DOHH2 (cell line): ENCODE measurements at regions not wholly inside any gene's neighbourhood (a gene's known extent, or its start where the extent isn't known, plus 50 kb on each side); places are given as distances from the start of the nearest gene placed in this dataset.

Source experiments
- H3F3A ChIP-seq: fragments of 200-600 bp; sonication (generic), shearing (Covaris generic); 2 replicates; pipeline ENCODE4 v1.6.0; 2016; ENCODE audit warnings: antibody characterized with exemption, mild to moderate bottlenecking; ENCODE audit not compliant: control insufficient read depth, insufficient read depth
- H3K27ac ChIP-seq: fragments of 200-600 bp; sonication (generic); 2 replicates; pipeline ENCODE4 v1.5.1; 2014; ENCODE audit warnings: low read depth, mild to moderate bottlenecking, low read length, moderate library complexity
- H3K27me3 ChIP-seq: fragments of 200-600 bp; sonication (generic); 2 replicates; pipeline ENCODE4 v1.6.1; 2014; ENCODE audit warnings: mild to moderate bottlenecking, low read length, mixed read lengths; ENCODE audit not compliant: control insufficient read depth
- H3K36me3 ChIP-seq: fragments of 200-600 bp; sonication (generic); 2 replicates; pipeline ENCODE4 v1.6.1; 2014; ENCODE audit warnings: mild to moderate bottlenecking, low read length, moderate library complexity, mixed read lengths; ENCODE audit not compliant: control insufficient read depth
- H3K4me1 ChIP-seq: fragments of 200-600 bp; sonication (generic); 2 replicates; pipeline ENCODE4 v1.6.1; 2014; ENCODE audit warnings: mild to moderate bottlenecking, low read length, mixed read lengths; ENCODE audit not compliant: control insufficient read depth
- H3K4me2 ChIP-seq: fragments of 200-600 bp; sonication (generic); 2 replicates; pipeline ENCODE4 v1.6.0; 2014; ENCODE audit warnings: mild to moderate bottlenecking, low read length, moderate library complexity
- H3K4me3 ChIP-seq: fragments of 200-600 bp; sonication (generic); 2 replicates; pipeline ENCODE4 v1.5.1; 2014; ENCODE audit warnings: mild to moderate bottlenecking, low read length, mixed read lengths
- H3K79me2 ChIP-seq: fragments of 200-600 bp; sonication (generic); 2 replicates; pipeline ENCODE4 v1.6.1; 2014; ENCODE audit warnings: mild to moderate bottlenecking, low read length, mixed read lengths; ENCODE audit not compliant: control insufficient read depth
- H3K9me2 ChIP-seq: fragments of 200-600 bp; sonication (generic); replicated peaks from 2 replicates; pipeline ENCODE4 v1.6.1; 2014; ENCODE audit warnings: mild to moderate bottlenecking, low read length, mixed read lengths; ENCODE audit not compliant: control insufficient read depth
- H3K9me3 ChIP-seq: fragments of 200-600 bp; sonication (generic); 2 replicates; pipeline ENCODE4 v1.6.1; 2014; ENCODE audit warnings: antibody characterized with exemption, low read length, mixed read lengths; ENCODE audit not compliant: control insufficient read depth, insufficient read depth
- H4K20me1 ChIP-seq: fragments of 200-600 bp; sonication (generic); 2 replicates; pipeline ENCODE4 v1.6.0; 2014; ENCODE audit warnings: low read depth, mild to moderate bottlenecking, antibody characterized with exemption, low read length, moderate library complexity; ENCODE audit not compliant: control insufficient read depth, insufficient read depth
- CTCF ChIP-seq: fragments of 200-600 bp; sonication (generic); IDR thresholded peaks from one replicate; pipeline ENCODE4 v1.5.1; 2014; ENCODE audit warnings: antibody characterized with exemption, mild to moderate bottlenecking, low read depth, low read length; ENCODE audit not compliant: poor library complexity, severe bottlenecking
- EZH2phosphoT487 ChIP-seq: fragments of 200-600 bp; sonication (generic); IDR thresholded peaks from 2 replicates; pipeline ENCODE4 v1.6.1; 2017; ENCODE audit warnings: borderline replicate concordance, mild to moderate bottlenecking, antibody characterized with exemption, low read length, moderate library complexity, mixed read lengths

DNA sequence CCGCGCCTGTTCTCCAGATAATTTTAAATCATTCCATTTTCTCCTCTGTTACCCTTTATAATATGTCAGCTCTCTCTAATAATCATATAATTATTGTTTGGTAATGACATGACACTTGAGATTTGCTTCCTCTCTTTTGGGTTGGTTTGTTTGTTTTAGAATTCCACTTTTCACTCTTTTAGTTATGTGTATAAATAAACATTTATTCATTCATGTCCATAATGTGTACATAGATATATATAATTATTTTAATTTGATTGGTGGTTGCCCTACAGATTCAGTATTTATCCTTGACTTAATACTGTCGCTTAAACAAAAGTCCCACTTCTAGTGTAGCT, 93.4 kb upstream of the FMN2 start:
- no peak overlapping the region for H3K27ac ChIP-seq
- no peak overlapping the region for H3K4me2 ChIP-seq
- no peaks in the 10 kb centered on the region for H3F3A ChIP-seq
- H3K36me3 ChIP-seq = no peaks in the 10 kb centered on the region
- H3K27me3 ChIP-seq = 0 out of 2 replicates have a peak, but pooled peaks cover 2% of the 10 kb centered on the region
- H3K9me3 ChIP-seq = no peaks in the 10 kb centered on the region
- no peaks in the 10 kb centered on the region for H3K79me2 ChIP-seq
- H4K20me1 ChIP-seq = no peaks in the 10 kb centered on the region
- no peaks in the 10 kb centered on the region for H3K4me1 ChIP-seq
- H3K4me3 ChIP-seq = no peak overlapping the region
- H3K9me2 ChIP-seq = no peaks in the 10 kb centered on the region
- TF ChIP-seq EZH2phosphoT487 (no peak), CTCF (no peak)

DNA sequence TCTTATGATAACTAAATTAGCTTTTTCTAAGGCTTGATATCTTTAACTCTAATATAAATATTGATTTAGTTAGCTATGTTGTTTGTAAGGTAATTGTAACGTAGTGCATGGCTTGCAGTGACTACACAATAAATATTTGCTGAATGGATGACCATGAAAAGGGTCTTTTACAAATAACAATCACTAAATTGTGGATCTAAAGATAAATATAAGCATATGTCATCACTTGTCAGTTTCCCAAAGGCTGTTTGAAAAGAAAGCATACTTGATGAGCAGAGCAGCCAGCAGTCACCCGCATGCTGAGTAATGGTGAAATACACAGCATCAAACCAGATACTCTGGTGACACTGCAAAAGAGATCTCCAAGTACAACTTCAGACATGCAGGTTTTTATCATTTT, 92.5 kb upstream of the FMN2 start:
- TF ChIP-seq EZH2phosphoT487 = no peak
- no peak for TF ChIP-seq CTCF
- no peaks in the 10 kb centered on the region for H3K9me3 ChIP-seq
- no peak overlapping the region for H3K27ac ChIP-seq
- no peak overlapping the region for H3K4me2 ChIP-seq
- no peaks in the 10 kb centered on the region for H3K4me1 ChIP-seq
- H4K20me1 ChIP-seq = no peaks in the 10 kb centered on the region
- H3K9me2 ChIP-seq = no peaks in the 10 kb centered on the region
- no peak overlapping the region for H3K4me3 ChIP-seq
- no peaks in the 10 kb centered on the region for H3K79me2 ChIP-seq
- no peaks in the 10 kb centered on the region for H3K36me3 ChIP-seq
- H3F3A ChIP-seq = no peaks in the 10 kb centered on the region
- no peaks in the 10 kb centered on the region for H3K27me3 ChIP-seq

DNA sequence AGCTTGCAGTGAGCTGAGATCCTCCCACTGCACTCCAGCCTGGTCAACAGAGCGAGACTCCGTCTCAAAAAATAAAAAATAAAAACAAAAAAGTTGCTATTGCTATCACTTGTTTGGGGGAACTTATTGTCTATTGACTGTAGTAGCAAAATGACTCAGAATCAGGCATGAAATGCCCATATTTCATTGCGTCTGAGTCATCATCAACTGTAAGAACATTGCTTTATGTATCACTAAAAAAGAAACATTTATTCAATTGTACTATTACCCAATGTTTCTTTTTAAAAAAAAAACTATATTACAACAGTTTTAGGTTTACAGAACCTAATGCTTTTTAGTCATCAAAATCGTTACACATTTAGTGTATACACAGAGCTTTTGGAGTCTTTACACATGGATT, 91.0 kb upstream of the FMN2 start:
- Histone ChIP-seq H3K79me2 (no peaks in the 10 kb centered on the region), H4K20me1 (no peaks in the 10 kb centered on the region), H3K4me1 (no peaks in the 10 kb centered on the region), H3K27ac (no peak overlapping the region), H3K9me2 (no peaks in the 10 kb centered on the region), H3K27me3 (no peaks in the 10 kb centered on the region), H3F3A (no peaks in the 10 kb centered on the region), H3K4me2 (no peak overlapping the region), H3K36me3 (no peaks in the 10 kb centered on the region), H3K4me3 (no peak overlapping the region), H3K9me3 (no peaks in the 10 kb centered on the region)
- TF ChIP-seq CTCF (no peak), EZH2phosphoT487 (no peak)
